PC-9 (cell line): ENCODE measurements at regions not wholly inside any gene's neighbourhood (a gene's known extent, or its start where the extent isn't known, plus 50 kb on each side); places are given as distances from the start of the nearest gene placed in this dataset.

Experiments used
- EZH2 ChIP-seq: fragments of 200-600 bp; sonication (generic); IDR thresholded peaks from 2 replicates; pipeline ENCODE4 v1.8.0; 2017; ENCODE audit warnings: antibody characterized with exemption, low read depth
- TF ChIP-seq, protein P1 (sequence below): fragments of 200-600 bp; sonication (generic); conservative IDR thresholded peaks from 2 replicates; pipeline ENCODE4 v1.6.1; 2017; ENCODE audit warnings: mixed run types, antibody characterized with exemption, mild to moderate bottlenecking, moderate library complexity

DNA sequence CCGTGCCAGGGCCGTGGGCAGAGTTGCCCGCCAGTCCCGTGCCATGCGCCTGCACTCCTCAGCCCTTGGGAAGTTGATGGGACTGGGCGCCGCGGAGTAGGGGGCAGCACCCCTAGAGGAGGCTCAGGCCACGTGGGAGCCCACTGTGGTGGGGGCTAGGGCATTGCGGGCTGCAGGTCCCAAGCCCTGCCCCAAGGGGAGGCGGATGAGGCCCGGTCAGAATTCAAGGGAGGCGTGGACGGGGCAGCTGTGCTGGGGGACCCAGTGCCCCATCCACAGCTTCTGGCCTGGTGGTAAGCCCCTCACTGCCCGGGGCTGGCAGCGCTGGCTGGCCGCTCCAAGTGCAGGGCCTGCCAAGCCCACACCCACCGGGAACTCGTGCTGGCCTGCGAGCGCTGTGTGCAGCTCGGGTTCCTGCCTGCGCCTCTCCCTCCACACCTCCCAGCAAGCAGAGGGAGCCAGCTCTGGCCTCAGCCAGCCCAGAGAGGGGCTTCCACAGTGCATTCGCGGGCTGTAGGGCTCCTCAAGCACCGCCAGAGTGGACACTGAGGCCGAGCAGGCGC, 317.8 kb downstream of the HAO1 start:
- TF ChIP-seq, protein P1, sequence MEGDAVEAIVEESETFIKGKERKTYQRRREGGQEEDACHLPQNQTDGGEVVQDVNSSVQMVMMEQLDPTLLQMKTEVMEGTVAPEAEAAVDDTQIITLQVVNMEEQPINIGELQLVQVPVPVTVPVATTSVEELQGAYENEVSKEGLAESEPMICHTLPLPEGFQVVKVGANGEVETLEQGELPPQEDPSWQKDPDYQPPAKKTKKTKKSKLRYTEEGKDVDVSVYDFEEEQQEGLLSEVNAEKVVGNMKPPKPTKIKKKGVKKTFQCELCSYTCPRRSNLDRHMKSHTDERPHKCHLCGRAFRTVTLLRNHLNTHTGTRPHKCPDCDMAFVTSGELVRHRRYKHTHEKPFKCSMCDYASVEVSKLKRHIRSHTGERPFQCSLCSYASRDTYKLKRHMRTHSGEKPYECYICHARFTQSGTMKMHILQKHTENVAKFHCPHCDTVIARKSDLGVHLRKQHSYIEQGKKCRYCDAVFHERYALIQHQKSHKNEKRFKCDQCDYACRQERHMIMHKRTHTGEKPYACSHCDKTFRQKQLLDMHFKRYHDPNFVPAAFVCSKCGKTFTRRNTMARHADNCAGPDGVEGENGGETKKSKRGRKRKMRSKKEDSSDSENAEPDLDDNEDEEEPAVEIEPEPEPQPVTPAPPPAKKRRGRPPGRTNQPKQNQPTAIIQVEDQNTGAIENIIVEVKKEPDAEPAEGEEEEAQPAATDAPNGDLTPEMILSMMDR: no peak
- no peak for TF ChIP-seq EZH2
